ENCODE measurements at regions not wholly inside any gene's neighbourhood (a gene's known extent, or its start where the extent isn't known, plus 50 kb on each side); places are given as distances from the start of the nearest gene placed in this dataset.
"Not testable (repeated sequence)": the region's sequence is repeated elsewhere in the genome, so short reads cannot be mapped to it uniquely, and the experiment has no call there.

GRCh38 chr17:30693772-30694171 is 130.7 kb downstream of the CRLF3 start:
- not testable (repeated sequence) for DNase-seq (ENCODE audit: low read depth)

GRCh38 chr17:30689266-30690000 is 135.1 kb downstream of the CRLF3 start:
- not testable (repeated sequence) for H3K4me3 ChIP-seq (ENCODE audit: low read depth, low read length)

More at GRCh38 chr17:30693772-30694171, 130.7 kb downstream of the CRLF3 start:
- not testable (repeated sequence) for H3K4me3 ChIP-seq (ENCODE audit: low read depth, low read length)
- TF ChIP-seq CTCF (conservative IDR thresholded peaks at IDR 0.05; ENCODE audit: low read depth, low read length) = peak; percentile 40

GRCh38 chr17:30686538-30687479 is 137.7 kb downstream of the CRLF3 start:
- not testable (repeated sequence) for DNase-seq (ENCODE audit: low read depth)

More at GRCh38 chr17:30689266-30690000, 135.1 kb downstream of the CRLF3 start:
- not testable (repeated sequence) for DNase-seq (ENCODE audit: low read depth)

GRCh38 chr17:30682280-30682679 is 142.2 kb downstream of the CRLF3 start:
- not testable (repeated sequence) for H3K4me3 ChIP-seq (ENCODE audit: low read depth, low read length); DNase-seq (ENCODE audit: low read depth)

More at GRCh38 chr17:30686538-30687479, 137.7 kb downstream of the CRLF3 start:
- H3K4me3 ChIP-seq (ENCODE audit: low read depth, low read length) = not testable (repeated sequence)

GRCh38 chr17:30680681-30681080 is 143.8 kb downstream of the CRLF3 start:
- not testable (repeated sequence) for DNase-seq (ENCODE audit: low read depth); H3K4me3 ChIP-seq (ENCODE audit: low read depth, low read length)

GRCh38 chr17:30677550-30678249 is 146.8 kb downstream of the CRLF3 start:
- no peak for TF ChIP-seq CTCF (conservative IDR thresholded peaks at IDR 0.05; ENCODE audit: low read depth, low read length)
- H3K4me3 ChIP-seq (ENCODE audit: low read depth, low read length) = no peak overlapping the region
- DNase-seq (ENCODE audit: low read depth) = no peak

GRCh38 chr17:30675777-30676492 is 148.6 kb downstream of the CRLF3 start:
- H3K4me3 ChIP-seq (ENCODE audit: low read depth, low read length); DNase-seq (ENCODE audit: low read depth): not testable (repeated sequence)

GRCh38 chr17:30669217-30669649 is 155.3 kb downstream of the CRLF3 start:
- DNase-seq (ENCODE audit: low read depth); H3K4me3 ChIP-seq (ENCODE audit: low read depth, low read length): not testable (repeated sequence)

GRCh38 chr17:30668360-30669181 is 155.9 kb downstream of the CRLF3 start:
- not testable (repeated sequence) for H3K4me3 ChIP-seq (ENCODE audit: low read depth, low read length); DNase-seq (ENCODE audit: low read depth)

- H3K4me3 ChIP-seq (ENCODE audit: low read depth, low read length) = peak overlapping the region; percentile 51
- not testable (repeated sequence) for DNase-seq (ENCODE audit: low read depth)
These were observed 156.7 kb downstream of the CRLF3 start for GRCh38 chr17:30667657-30668359.

GRCh38 chr17:30666838-30667656 is 157.4 kb downstream of the CRLF3 start:
- not testable (repeated sequence) for DNase-seq (ENCODE audit: low read depth)
- H3K4me3 ChIP-seq (ENCODE audit: low read depth, low read length) = peak overlapping the region; percentile 31

GRCh38 chr17:30663727-30664455 is 160.6 kb downstream of the CRLF3 start:
- not testable (repeated sequence) for DNase-seq (ENCODE audit: low read depth); H3K4me3 ChIP-seq (ENCODE audit: low read depth, low read length)

- H3K4me3 ChIP-seq (ENCODE audit: low read depth, low read length); DNase-seq (ENCODE audit: low read depth): not testable (repeated sequence)
These were observed 167.3 kb downstream of the CRLF3 start for GRCh38 chr17:30657148-30657547.
